ENCODE measurements at regions not wholly inside any gene's neighbourhood (a gene's known extent, or its start where the extent isn't known, plus 50 kb on each side); places are given as distances from the start of the nearest gene placed in this dataset.

DNA sequence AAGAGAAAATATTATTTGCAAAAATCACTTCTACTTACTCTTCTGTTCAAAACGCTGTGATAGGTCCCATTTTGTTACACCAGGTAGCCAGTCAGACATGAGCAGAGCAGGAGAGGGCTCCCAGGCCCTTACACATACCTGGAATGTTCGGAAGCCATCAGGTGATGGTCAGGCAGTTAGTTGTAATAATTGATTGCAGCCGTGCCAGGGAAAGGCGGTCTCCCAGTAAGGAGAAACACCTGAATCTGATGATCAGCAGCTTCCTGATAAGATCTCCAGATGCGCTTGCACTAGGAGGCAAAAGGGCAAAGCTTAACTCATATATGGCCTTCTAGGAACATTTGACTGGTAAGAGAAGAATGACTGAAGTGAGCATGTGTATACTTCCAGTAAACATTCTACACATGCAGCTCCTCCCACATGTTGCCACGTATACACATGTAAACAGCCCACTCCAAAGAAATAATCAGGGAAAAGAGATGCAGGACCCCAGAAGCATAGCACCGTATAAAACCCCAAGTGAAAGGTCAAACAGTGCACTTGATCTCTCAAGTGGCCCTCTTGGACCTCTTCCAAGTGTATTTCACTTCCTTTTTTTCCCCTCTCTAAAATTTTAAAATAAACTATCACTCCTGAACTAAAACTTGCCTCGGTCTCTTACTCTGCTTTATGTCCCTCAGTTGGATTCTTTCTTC is 1338.0 kb downstream of the FSTL5 start:
- no peak overlapping the region for H3K27ac ChIP-seq
- H3K36me3 ChIP-seq: no peaks in the 10 kb centered on the region
- no peaks in the 10 kb centered on the region for H3K9me3 ChIP-seq
- WGBS, 2 donors: 69 to 74% methylated on average over 8 of the region's 8 CpGs
- no peaks in the 10 kb centered on the region for H3K4me1 ChIP-seq
- no peak overlapping the region for H3K4me3 ChIP-seq
- no peak for DNase-seq
- ATAC-seq (ENCODE audit: low FRiP score in 2 of 2): no peak
- H3K27me3 ChIP-seq: no peaks in the 10 kb centered on the region
- TF ChIP-seq POLR2A (IDR thresholded peaks at IDR 0.05) (no peak), EP300 (IDR thresholded peaks at IDR 0.05) (no peak), POLR2AphosphoS5 (IDR thresholded peaks at IDR 0.05) (no peak)
- TF ChIP-seq, protein P1, sequence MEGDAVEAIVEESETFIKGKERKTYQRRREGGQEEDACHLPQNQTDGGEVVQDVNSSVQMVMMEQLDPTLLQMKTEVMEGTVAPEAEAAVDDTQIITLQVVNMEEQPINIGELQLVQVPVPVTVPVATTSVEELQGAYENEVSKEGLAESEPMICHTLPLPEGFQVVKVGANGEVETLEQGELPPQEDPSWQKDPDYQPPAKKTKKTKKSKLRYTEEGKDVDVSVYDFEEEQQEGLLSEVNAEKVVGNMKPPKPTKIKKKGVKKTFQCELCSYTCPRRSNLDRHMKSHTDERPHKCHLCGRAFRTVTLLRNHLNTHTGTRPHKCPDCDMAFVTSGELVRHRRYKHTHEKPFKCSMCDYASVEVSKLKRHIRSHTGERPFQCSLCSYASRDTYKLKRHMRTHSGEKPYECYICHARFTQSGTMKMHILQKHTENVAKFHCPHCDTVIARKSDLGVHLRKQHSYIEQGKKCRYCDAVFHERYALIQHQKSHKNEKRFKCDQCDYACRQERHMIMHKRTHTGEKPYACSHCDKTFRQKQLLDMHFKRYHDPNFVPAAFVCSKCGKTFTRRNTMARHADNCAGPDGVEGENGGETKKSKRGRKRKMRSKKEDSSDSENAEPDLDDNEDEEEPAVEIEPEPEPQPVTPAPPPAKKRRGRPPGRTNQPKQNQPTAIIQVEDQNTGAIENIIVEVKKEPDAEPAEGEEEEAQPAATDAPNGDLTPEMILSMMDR (IDR thresholded peaks at IDR 0.05): no peak

DNA sequence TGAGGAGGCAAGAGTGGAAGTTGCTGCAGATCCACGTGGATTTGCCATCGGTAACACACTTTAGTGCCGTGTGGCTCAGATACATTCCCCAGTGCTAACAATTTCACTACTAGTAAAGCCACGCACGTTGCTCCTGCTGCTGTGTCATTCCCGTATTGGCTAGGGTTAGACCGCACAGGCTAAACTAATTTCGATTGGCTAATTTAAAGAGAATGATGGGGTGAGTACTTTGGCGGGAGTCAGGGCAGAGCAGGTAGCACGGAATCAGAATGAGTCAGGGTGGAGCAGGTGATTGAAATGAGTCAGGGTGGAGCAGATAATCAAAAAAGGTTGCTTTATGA is 1337.5 kb downstream of the FSTL5 start:
- DNase-seq: no peak
- Histone ChIP-seq H3K27ac (no peak overlapping the region), H3K27me3 (no peaks in the 10 kb centered on the region), H3K9me3 (no peaks in the 10 kb centered on the region), H3K4me1 (no peaks in the 10 kb centered on the region), H3K4me3 (no peak overlapping the region), H3K36me3 (no peaks in the 10 kb centered on the region)
- TF ChIP-seq EP300 (IDR thresholded peaks at IDR 0.05) (no peak), POLR2AphosphoS5 (IDR thresholded peaks at IDR 0.05) (no peak), POLR2A (IDR thresholded peaks at IDR 0.05) (no peak)
- TF ChIP-seq, protein P1 (IDR thresholded peaks at IDR 0.05): no peak
- no peak for ATAC-seq (ENCODE audit: low FRiP score in 2 of 2)
- 91 to 92% methylated on average over 10 of the region's 10 CpGs for WGBS, 2 donors

DNA sequence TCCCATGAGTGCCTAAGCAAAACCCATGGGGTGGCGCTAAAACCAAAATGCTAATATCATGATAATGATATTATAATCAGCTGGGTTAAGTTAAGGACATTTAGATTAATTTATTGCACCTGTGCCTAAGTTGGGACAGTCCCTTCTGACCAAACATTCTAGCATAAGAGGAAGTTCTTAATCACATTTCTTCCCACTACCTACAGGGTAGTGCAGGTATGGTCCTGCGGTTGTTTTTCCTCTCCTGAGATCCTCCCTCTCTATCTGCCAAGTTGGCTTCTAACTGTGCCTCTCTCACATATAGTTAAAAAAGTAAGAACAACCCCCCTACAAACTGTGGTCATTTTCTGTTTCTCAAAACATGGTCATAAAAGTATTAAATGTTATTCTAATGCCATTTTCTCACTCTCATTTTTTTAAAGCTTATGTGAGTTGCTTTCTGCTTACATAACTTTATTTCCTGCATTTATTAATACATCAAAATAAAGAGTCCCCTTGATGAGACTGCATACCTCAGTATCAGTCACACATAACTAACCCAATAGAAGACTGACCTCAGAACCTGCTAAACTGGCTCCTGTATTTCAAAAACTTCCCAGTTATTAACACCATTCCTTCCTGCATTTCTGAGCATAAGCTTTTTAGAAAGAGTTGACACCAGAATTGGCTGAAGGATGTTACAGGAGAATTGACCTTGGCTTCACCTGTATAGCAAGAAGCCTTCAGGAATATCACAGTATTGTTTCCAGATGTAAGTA is 1332.5 kb downstream of the FSTL5 start:
- Histone ChIP-seq H3K27me3 (no peaks in the 10 kb centered on the region), H3K4me1 (no peaks in the 10 kb centered on the region), H3K4me3 (no peak overlapping the region), H3K27ac (no peak overlapping the region), H3K36me3 (no peaks in the 10 kb centered on the region), H3K9me3 (no peaks in the 10 kb centered on the region)
- DNase-seq (no peak), ATAC-seq (ENCODE audit: low FRiP score in 2 of 2) (no peak)
- TF ChIP-seq EP300 (IDR thresholded peaks at IDR 0.05): no peak
- no peak for TF ChIP-seq POLR2AphosphoS5 (IDR thresholded peaks at IDR 0.05)
- no peak for TF ChIP-seq POLR2A (IDR thresholded peaks at IDR 0.05)
- TF ChIP-seq, protein P1 (IDR thresholded peaks at IDR 0.05): no peak
- WGBS, 2 donors: 88 to 91% methylated on average over 2 of the region's 2 CpGs

DNA sequence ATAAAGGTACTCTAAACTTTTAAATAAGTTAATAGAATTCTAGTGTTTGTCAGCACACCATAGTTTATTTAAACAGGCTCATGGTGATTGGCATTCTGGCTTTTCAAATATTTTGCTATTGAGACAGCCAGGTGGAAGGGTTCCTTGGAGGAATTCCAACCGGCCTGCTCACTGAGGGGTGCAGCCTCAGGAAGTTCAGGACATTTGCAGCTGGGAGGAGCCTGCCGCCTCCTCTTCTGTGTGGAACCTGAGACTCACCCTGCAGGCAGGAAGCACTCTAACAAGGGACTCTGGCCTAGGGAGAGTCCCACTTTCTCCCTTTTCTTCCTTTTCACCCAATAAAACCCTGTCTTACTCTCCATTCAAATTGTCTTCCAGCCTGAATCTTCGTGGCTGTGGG is 1328.0 kb downstream of the FSTL5 start:
- no peak overlapping the region for H3K27ac ChIP-seq
- H3K4me1 ChIP-seq: no peaks in the 10 kb centered on the region
- ATAC-seq (ENCODE audit: low FRiP score in 2 of 2): no peak
- H3K9me3 ChIP-seq: no peaks in the 10 kb centered on the region
- 44 to 53% methylated on average over 3 of the region's 3 CpGs for WGBS, 2 donors
- no peaks in the 10 kb centered on the region for H3K27me3 ChIP-seq
- H3K4me3 ChIP-seq: no peak overlapping the region
- TF ChIP-seq POLR2A (IDR thresholded peaks at IDR 0.05): no peak
- TF ChIP-seq, protein P1 (IDR thresholded peaks at IDR 0.05): no peak
- TF ChIP-seq EP300 (IDR thresholded peaks at IDR 0.05): no peak
- TF ChIP-seq POLR2AphosphoS5 (IDR thresholded peaks at IDR 0.05): no peak
- H3K36me3 ChIP-seq: no peaks in the 10 kb centered on the region
- DNase-seq: no peak

All from upper lobe of left lung (tissue), 6 donors.